ENCODE measurements at regions not wholly inside any gene's neighbourhood (a gene's known extent, or its start where the extent isn't known, plus 50 kb on each side); places are given as distances from the start of the nearest gene placed in this dataset.

GRCh38 chr19:30229525-30230174 lies 142.5 kb upstream of the ZNF536 start:
- no peaks in the 10 kb centered on the region for H4K20me1 ChIP-seq (ENCODE audit: insufficient read depth, low read length)
- peaks cover 2% of the 10 kb centered on the region for H3K4me1 ChIP-seq (ENCODE audit: insufficient read depth, low read length)
- no peaks in the 10 kb centered on the region for H3K79me2 ChIP-seq (ENCODE audit: insufficient read depth, low read length)
- peaks cover 43% of the 10 kb centered on the region for H3K27me3 ChIP-seq (ENCODE audit: insufficient read depth, low read length)
- DNase-seq (ENCODE audit: insufficient read length, low spot score, missing footprints): no peak
- no peak overlapping the region for H2AFZ ChIP-seq (ENCODE audit: low read length)
- no peaks in the 10 kb centered on the region for H3K36me3 ChIP-seq (ENCODE audit: insufficient read depth, low read length)
- TF ChIP-seq CTCF (IDR thresholded peaks at IDR 0.05; ENCODE audit: extremely low read depth, low read depth, low read length): no peak
- no peak overlapping the region for H3K27ac ChIP-seq (ENCODE audit: low read depth, low read length)
- no peaks in the 10 kb centered on the region for H3K9me3 ChIP-seq (ENCODE audit: low read depth, low read length)
- H3K4me2 ChIP-seq (ENCODE audit: insufficient read depth, low read length): no peak overlapping the region
- no peak overlapping the region for H3K4me3 ChIP-seq (ENCODE audit: insufficient read depth, low read length)

DNA sequence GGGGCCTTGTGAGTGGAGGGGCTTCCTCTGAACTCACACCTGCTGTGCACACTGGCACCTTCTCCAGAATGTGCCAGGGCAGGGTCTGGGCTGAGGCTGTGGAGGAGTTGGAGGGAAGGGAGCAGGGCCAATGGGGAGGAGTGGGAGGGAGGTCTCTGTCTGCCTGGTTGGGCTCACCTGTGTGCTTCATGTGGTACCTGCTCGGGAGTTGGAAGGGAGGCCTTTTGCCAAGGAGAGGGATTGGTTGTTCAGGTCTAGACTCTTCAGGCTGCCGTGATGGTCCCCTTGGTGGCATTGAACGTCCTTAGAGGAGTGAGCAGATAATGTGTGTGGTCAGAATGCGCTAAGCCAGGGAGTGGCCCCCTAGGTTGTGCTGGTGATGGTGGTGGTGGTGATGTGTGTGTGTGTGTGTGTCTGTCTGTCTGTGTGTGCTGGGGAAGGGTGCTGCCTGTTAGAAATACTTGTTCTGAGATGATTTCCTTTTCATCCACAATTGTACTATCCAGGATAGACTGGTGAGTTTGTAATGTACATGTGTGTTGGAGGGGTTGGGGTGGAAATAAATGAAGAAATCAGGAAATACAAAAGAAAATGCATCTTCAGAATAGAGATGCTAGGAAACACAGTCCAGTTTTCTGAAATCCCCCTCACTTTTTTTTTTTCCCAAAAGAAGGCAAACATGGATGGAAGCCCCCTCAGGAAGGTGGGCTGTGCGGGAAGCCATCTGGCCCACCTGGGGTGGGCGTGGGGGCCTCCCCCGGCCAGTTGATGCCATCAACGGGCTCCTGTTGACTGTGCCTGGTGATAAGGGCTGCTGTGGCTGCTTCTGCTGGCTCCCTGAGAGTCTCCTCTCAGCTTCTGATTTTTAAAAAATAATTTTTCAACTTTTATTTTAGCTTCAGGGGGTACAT lies 140.5 kb upstream of the ZNF536 start:
- H3K4me2 ChIP-seq (ENCODE audit: insufficient read depth, low read length): no peak overlapping the region
- peaks cover 2% of the 10 kb centered on the region for H3K4me1 ChIP-seq (ENCODE audit: insufficient read depth, low read length)
- no peaks in the 10 kb centered on the region for H3K79me2 ChIP-seq (ENCODE audit: insufficient read depth, low read length)
- TF ChIP-seq CTCF (IDR thresholded peaks at IDR 0.05; ENCODE audit: extremely low read depth, low read depth, low read length): no peak
- H3K27ac ChIP-seq (ENCODE audit: low read depth, low read length): no peak overlapping the region
- H2AFZ ChIP-seq (ENCODE audit: low read length): no peak overlapping the region
- peaks cover 27% of the 10 kb centered on the region for H3K27me3 ChIP-seq (ENCODE audit: insufficient read depth, low read length)
- no peak for DNase-seq (ENCODE audit: insufficient read length, low spot score, missing footprints)
- no peak overlapping the region for H3K4me3 ChIP-seq (ENCODE audit: insufficient read depth, low read length)
- H3K9me3 ChIP-seq (ENCODE audit: low read depth, low read length): no peaks in the 10 kb centered on the region
- H4K20me1 ChIP-seq (ENCODE audit: insufficient read depth, low read length): no peaks in the 10 kb centered on the region
- no peaks in the 10 kb centered on the region for H3K36me3 ChIP-seq (ENCODE audit: insufficient read depth, low read length)

DNA sequence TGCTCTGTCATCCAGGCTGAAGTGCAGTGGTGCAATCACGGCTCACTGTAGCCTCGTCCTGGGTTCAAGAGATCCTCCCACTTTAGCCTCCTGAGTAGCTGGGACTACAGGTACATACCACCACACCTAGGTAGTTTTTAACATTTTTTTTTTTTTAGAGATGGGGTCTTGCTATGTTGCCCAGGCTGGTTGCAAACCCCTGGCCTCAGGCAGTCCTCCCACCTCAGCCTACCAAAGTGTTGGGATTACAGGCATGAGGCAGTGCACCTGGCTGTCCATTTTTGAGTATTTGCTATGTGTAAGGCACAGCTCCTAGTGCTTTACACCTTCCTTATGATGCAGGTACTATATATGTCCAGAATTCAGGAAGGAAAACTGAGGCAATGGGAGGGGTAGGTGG lies 138.8 kb upstream of the ZNF536 start:
- TF ChIP-seq CTCF (IDR thresholded peaks at IDR 0.05; ENCODE audit: extremely low read depth, low read depth, low read length): no peak
- H3K4me3 ChIP-seq (ENCODE audit: insufficient read depth, low read length): no peak overlapping the region
- H3K27me3 ChIP-seq (ENCODE audit: insufficient read depth, low read length): peaks cover 18% of the 10 kb centered on the region
- H3K9me3 ChIP-seq (ENCODE audit: low read depth, low read length): no peaks in the 10 kb centered on the region
- no peaks in the 10 kb centered on the region for H3K36me3 ChIP-seq (ENCODE audit: insufficient read depth, low read length)
- no peaks in the 10 kb centered on the region for H3K4me1 ChIP-seq (ENCODE audit: insufficient read depth, low read length)
- no peaks in the 10 kb centered on the region for H3K79me2 ChIP-seq (ENCODE audit: insufficient read depth, low read length)
- no peaks in the 10 kb centered on the region for H4K20me1 ChIP-seq (ENCODE audit: insufficient read depth, low read length)
- no peak for DNase-seq (ENCODE audit: insufficient read length, low spot score, missing footprints)
- no peak overlapping the region for H3K4me2 ChIP-seq (ENCODE audit: insufficient read depth, low read length)
- no peak overlapping the region for H3K27ac ChIP-seq (ENCODE audit: low read depth, low read length)
- no peak overlapping the region for H2AFZ ChIP-seq (ENCODE audit: low read length)

DNA sequence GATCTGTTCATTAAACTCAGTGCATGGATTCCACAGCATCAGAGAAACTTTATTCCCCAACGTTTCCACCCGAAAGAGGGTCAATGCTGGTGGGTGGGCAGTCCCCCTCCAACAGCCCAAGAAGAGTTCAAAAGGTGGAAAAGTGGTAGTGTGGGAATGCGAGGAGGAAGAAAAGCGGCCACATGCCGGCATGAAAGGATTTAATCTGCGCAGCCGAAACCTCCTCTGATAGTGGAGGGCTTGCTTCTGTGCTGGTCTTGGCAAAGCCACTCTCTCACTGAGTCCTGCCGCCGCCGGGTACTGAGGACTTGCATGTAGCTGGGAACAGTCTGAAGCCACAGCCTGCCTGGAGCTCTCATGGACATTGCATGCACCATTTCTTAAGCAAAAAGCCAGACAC lies 136.2 kb upstream of the ZNF536 start:
- H3K27ac ChIP-seq (ENCODE audit: low read depth, low read length): no peak overlapping the region
- no peaks in the 10 kb centered on the region for H3K36me3 ChIP-seq (ENCODE audit: insufficient read depth, low read length)
- no peaks in the 10 kb centered on the region for H3K4me1 ChIP-seq (ENCODE audit: insufficient read depth, low read length)
- no peaks in the 10 kb centered on the region for H3K79me2 ChIP-seq (ENCODE audit: insufficient read depth, low read length)
- no peaks in the 10 kb centered on the region for H3K27me3 ChIP-seq (ENCODE audit: insufficient read depth, low read length)
- no peaks in the 10 kb centered on the region for H4K20me1 ChIP-seq (ENCODE audit: insufficient read depth, low read length)
- H3K4me2 ChIP-seq (ENCODE audit: insufficient read depth, low read length): no peak overlapping the region
- no peaks in the 10 kb centered on the region for H3K9me3 ChIP-seq (ENCODE audit: low read depth, low read length)
- DNase-seq (ENCODE audit: insufficient read length, low spot score, missing footprints): no peak
- TF ChIP-seq CTCF (IDR thresholded peaks at IDR 0.05; ENCODE audit: extremely low read depth, low read depth, low read length): no peak
- no peak overlapping the region for H2AFZ ChIP-seq (ENCODE audit: low read length)
- H3K4me3 ChIP-seq (ENCODE audit: insufficient read depth, low read length): no peak overlapping the region
